H1 (cell line): ENCODE measurements at regions not wholly inside any gene's neighbourhood (a gene's known extent, or its start where the extent isn't known, plus 50 kb on each side); places are given as distances from the start of the nearest gene placed in this dataset.

ENCODE experiments used
- CTCF ChIA-PET: fragments of 300-600 bp; sonication (Branson Sonifier 250); formaldehyde crosslinking; loops from one replicate; lab custom pipeline; 2021; ENCODE audit not compliant: partially characterized antibody; lab: Charles Lee
- POLR2A ChIA-PET: fragments of 300-600 bp; sonication (Branson Sonifier 250); formaldehyde crosslinking; loops from one replicate; lab custom pipeline; 2021; ENCODE audit warnings: inconsistent platforms; ENCODE audit not compliant: partially characterized antibody; lab: Charles Lee
- DNase-seq, 2 experiments: peaks; one replicate each; pipeline versions ENCODE4 v3.0.0 to v3.0.0-alpha.2; 2010 to 2022; ENCODE audit warnings: low spot score in 2 of 2, low read depth in 1 of 2, mixed read lengths in 1 of 2
- FAIRE-seq: peaks from 2 replicates; lab custom pipeline; 2011; peaks lifted over from hg19 to GRCh38; lab: Jason Lieb, UNC
- H2AFZ ChIP-seq: 2 replicates; pipeline ENCODE4 v1.8.1; 2012; ENCODE audit warnings: low read length, inconsistent platforms
- H2AK5ac ChIP-seq: 2 replicates; pipeline ENCODE4 v1.6.1; 2013; ENCODE audit warnings: low read depth, low read length
- H2BK120ac ChIP-seq: replicated peaks from 2 replicates; pipeline ENCODE3; 2013; ENCODE audit warnings: low read depth, low read length, inconsistent platforms
- H2BK12ac ChIP-seq: 2 replicates; pipeline ENCODE4 v1.6.1; 2013; ENCODE audit warnings: low read depth, low read length
- H2BK15ac ChIP-seq: 2 replicates; pipeline ENCODE4 v1.6.1; 2013; ENCODE audit warnings: low read length
- H2BK20ac ChIP-seq: 2 replicates; pipeline ENCODE4 v1.6.1; 2013; ENCODE audit warnings: low read length
- H2BK5ac ChIP-seq: 2 replicates; pipeline ENCODE4 v1.6.1; 2013; ENCODE audit warnings: low read depth, low read length
- H3K14ac ChIP-seq: 2 replicates; pipeline ENCODE4 v1.6.1; 2013; ENCODE audit warnings: inconsistent platforms; ENCODE audit not compliant: insufficient read length
- H3K18ac ChIP-seq: 2 replicates; pipeline ENCODE4 v1.6.1; 2013; ENCODE audit warnings: low read length; ENCODE audit errors: extremely low read depth
- H3K23ac ChIP-seq: 2 replicates; pipeline ENCODE4 v1.6.1; 2013; ENCODE audit warnings: inconsistent platforms; ENCODE audit not compliant: insufficient read length
- H3K23me2 ChIP-seq: 2 replicates; pipeline ENCODE4 v1.6.1; 2013; ENCODE audit warnings: low read depth, low read length
- H3K27ac ChIP-seq: 2 replicates; pipeline ENCODE4 v1.6.1; 2011; ENCODE audit warnings: low read depth, low read length, inconsistent platforms
- H3K27me3 ChIP-seq, 4 experiments: replicated peaks in 1 of 4; 1 replicate in 1 of 4; 2 replicates in 3 of 4; pipeline versions ENCODE4 v1.6.1 to v1.8.1; 2011 to 2013; ENCODE audit warnings: low read length in 3 of 4, mild to moderate bottlenecking in 3 of 4, inconsistent platforms in 2 of 4, mixed read lengths in 2 of 4, moderate library complexity in 1 of 4; ENCODE audit not compliant: control insufficient read depth in 3 of 4, insufficient read depth in 3 of 4; ENCODE audit errors: extremely low read depth in 1 of 4
- H3K36me3 ChIP-seq, 4 experiments: 2 replicates each; pipeline versions ENCODE4 v1.6.1 to v1.8.1; 2011 to 2013; ENCODE audit warnings: mild to moderate bottlenecking in 4 of 4, low read length in 3 of 4, moderate library complexity in 2 of 4, control low read depth in 1 of 4, inconsistent platforms in 1 of 4; ENCODE audit not compliant: insufficient read depth in 4 of 4, control insufficient read depth in 2 of 4
- H3K4ac ChIP-seq: replicated peaks from 2 replicates; pipeline ENCODE3; 2013; ENCODE audit warnings: low read length, low read depth, mixed read lengths, inconsistent platforms; ENCODE audit not compliant: insufficient read length
- H3K4me1 ChIP-seq, 4 experiments: replicated peaks in 1 of 4; 1 replicate in 1 of 4; 2 replicates in 3 of 4; pipeline versions ENCODE4 v1.6.1 to v1.8.1; 2011 to 2013; ENCODE audit warnings: low read length in 3 of 4, inconsistent platforms in 2 of 4, mixed read lengths in 1 of 4; ENCODE audit not compliant: insufficient read depth in 4 of 4, control insufficient read depth in 3 of 4
- H3K4me2 ChIP-seq, 2 experiments: 2 replicates each; pipeline versions ENCODE4 v1.6.1 to v1.8.1; 2011 to 2013; ENCODE audit warnings: low read depth in 2 of 2, low read length in 2 of 2, control low read depth in 1 of 2, inconsistent platforms in 1 of 2, mild to moderate bottlenecking in 1 of 2; ENCODE audit not compliant: insufficient read depth in 1 of 2
- H3K4me3 ChIP-seq, 4 experiments: fragments of 200-600, 300-600 bp in 1 of 4; sonication (generic), shearing (Covaris generic), sonication (Bioruptor Twin) in 1 of 4; 2 replicates each; pipeline versions ENCODE4 v1.5.1 to v1.8.1; 2011 to 2016; ENCODE audit warnings: low read length in 4 of 4, low read depth in 3 of 4, control low read depth in 2 of 4, inconsistent platforms in 2 of 4, mild to moderate bottlenecking in 2 of 4, mixed read lengths in 1 of 4, moderate library complexity in 1 of 4; ENCODE audit not compliant: insufficient read depth in 2 of 4; ENCODE audit errors: extremely low read depth in 1 of 4
- H3K56ac ChIP-seq: replicated peaks from 2 replicates; pipeline ENCODE3; 2013; ENCODE audit warnings: low read depth, mild to moderate bottlenecking, mixed read lengths, low read length, inconsistent platforms; ENCODE audit not compliant: insufficient read length
- H3K79me1 ChIP-seq: 2 replicates; pipeline ENCODE4 v1.6.1; 2013; ENCODE audit warnings: low read depth, low read length, control low read depth
- H3K79me2 ChIP-seq, 2 experiments: 2 replicates each; pipeline versions ENCODE4 v1.6.1 to v1.8.1; 2012 to 2013; ENCODE audit warnings: low read length in 2 of 2, mild to moderate bottlenecking in 2 of 2, inconsistent platforms in 1 of 2; ENCODE audit not compliant: insufficient read depth in 2 of 2, control insufficient read depth in 1 of 2
- H3K9ac ChIP-seq, 4 experiments: replicated peaks in 1 of 4; 1 replicate in 1 of 4; 2 replicates in 3 of 4; pipeline versions ENCODE4 v1.6.1 to v1.8.1; 2011 to 2013; ENCODE audit warnings: low read depth in 3 of 4, low read length in 3 of 4, control low read depth in 2 of 4, mild to moderate bottlenecking in 2 of 4, moderate library complexity in 2 of 4, inconsistent platforms in 1 of 4; ENCODE audit errors: extremely low read depth in 1 of 4
- H3K9me3 ChIP-seq, 2 experiments: 2 replicates each; pipeline versions ENCODE4 v1.6.1 to v1.8.1; 2012 to 2013; ENCODE audit warnings: mild to moderate bottlenecking in 2 of 2, moderate library complexity in 2 of 2, control low read depth in 1 of 2, inconsistent platforms in 1 of 2, low read depth in 1 of 2, low read length in 1 of 2, mixed read lengths in 1 of 2; ENCODE audit not compliant: insufficient read depth in 2 of 2
- H4K20me1 ChIP-seq, 2 experiments: replicated peaks in 1 of 2; 2 replicates each; pipeline versions ENCODE3 to v1.8.1; 2011 to 2013; ENCODE audit warnings: inconsistent platforms in 2 of 2, low read length in 2 of 2, mild to moderate bottlenecking in 1 of 2; ENCODE audit not compliant: insufficient read depth in 2 of 2, control insufficient read depth in 1 of 2
- H4K5ac ChIP-seq: 2 replicates; pipeline ENCODE4 v1.6.1; 2013; ENCODE audit warnings: low read length, low read depth, mixed read lengths, inconsistent platforms; ENCODE audit not compliant: insufficient read length
- H4K8ac ChIP-seq: 2 replicates; pipeline ENCODE4 v1.8.0; 2013; ENCODE audit warnings: mild to moderate bottlenecking, moderate library complexity, low read length, inconsistent platforms; ENCODE audit not compliant: insufficient read depth; ENCODE audit errors: extremely low read depth
- H4K91ac ChIP-seq: replicated peaks from 2 replicates; pipeline ENCODE3; 2013; ENCODE audit warnings: low read length, mixed read lengths, inconsistent platforms; ENCODE audit not compliant: insufficient read length
- EZH2 ChIP-seq: fragments of 200-600 bp; sonication (generic); IDR thresholded peaks from 2 replicates; pipeline ENCODE4 v1.7.1; 2012; ENCODE audit warnings: low read depth, mild to moderate bottlenecking, moderate library complexity, low read length, inconsistent platforms; ENCODE audit not compliant: severe bottlenecking
- GABPA ChIP-seq: IDR thresholded peaks from 2 replicates; pipeline ENCODE4 v1.6.1; 2011; ENCODE audit warnings: mild to moderate bottlenecking, low read length, moderate library complexity, borderline replicate concordance; ENCODE audit not compliant: insufficient read depth
- JUN ChIP-seq: IDR thresholded peaks from 2 replicates; pipeline ENCODE4 v1.6.1; 2011; ENCODE audit warnings: low read depth, mild to moderate bottlenecking, improper control_type of control experiment, low read length
- RFX5 ChIP-seq: IDR thresholded peaks from 2 replicates; pipeline ENCODE4 v1.6.1; 2011; ENCODE audit warnings: low read depth, low read length, improper control_type of control experiment, borderline replicate concordance
- TAF7 ChIP-seq: optimal IDR thresholded peaks from 2 replicates; pipeline ENCODE3; 2011; ENCODE audit warnings: low read depth, mild to moderate bottlenecking, inconsistent platforms, low read length, moderate library complexity, borderline replicate concordance
- whole genome bisulfite sequencing, 2 experiments: shearing (Covaris generic) in 1 of 2; methylation state at CpG; one replicate each; pipeline versions ENCODE4 v1.1.6 to v1.1.7; 2013 to 2015; ENCODE audit warnings: low lambda C conversion rate in 2 of 2, mixed read lengths in 2 of 2, inconsistent platforms in 1 of 2, low coverage in 1 of 2, missing lambda C conversion rate in 1 of 2; ENCODE audit not compliant: insufficient replicate concordance in 2 of 2, insufficient coverage in 1 of 2, insufficient read length in 1 of 2; ENCODE audit errors: extremely low coverage in 1 of 2, missing lambda C conversion rate in 1 of 2; 5-methylcytosine and 5-hydroxymethylcytosine counted together

DNA sequence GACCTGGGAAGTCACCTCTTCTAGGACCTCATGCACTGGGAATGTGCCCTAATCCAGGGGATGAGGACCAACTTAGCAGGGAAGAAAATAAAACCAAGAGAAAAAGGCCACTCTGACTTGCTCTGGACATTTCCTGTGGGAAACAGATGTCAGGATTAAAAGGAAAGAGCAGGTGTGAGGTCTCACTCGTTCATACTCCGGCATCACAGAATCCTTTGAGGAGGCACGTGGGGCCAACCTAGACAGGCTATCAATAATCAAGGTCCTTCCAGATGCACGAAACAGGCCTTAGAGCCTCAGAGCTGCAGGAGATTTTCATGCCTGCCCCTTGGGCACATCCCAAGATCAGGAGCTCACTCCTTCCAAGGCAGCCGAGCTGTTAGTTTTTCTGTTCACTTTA lies 321.5 kb upstream of the CCL2 start:
- ChIA-PET CTCF (interaction anchor here (0.6 to 8.3 kb wide), 3 partner anchors 8 to 213 kb away, joined by 3 to 94 read pairs (median 3); no protein-coding TSS in a partner anchor), POLR2A (no interaction called here)
- no peak overlapping the region for H3K9ac ChIP-seq
- H3K56ac ChIP-seq, result no peak overlapping the region
- peaks cover 3 to 17% (median 13%) of the 10 kb centered on the region in 4 experiments for H3K4me1 ChIP-seq
- H3K79me2 ChIP-seq, result no peaks in the 10 kb centered on the region
- H3K23me2 ChIP-seq, result no peaks in the 10 kb centered on the region
- 97% methylated on average over 5 of the region's 5 CpGs; no CpG with 5 or more reads in 1 of the 2 experiments for WGBS, 2 experiments
- no peak overlapping the region for H3K14ac ChIP-seq
- no peak overlapping the region for H3K4me3 ChIP-seq
- H3K79me1 ChIP-seq, result no peaks in the 10 kb centered on the region
- H2BK12ac ChIP-seq, result no peak overlapping the region
- H4K91ac ChIP-seq, result no peak overlapping the region
- no peak overlapping the region for H3K4ac ChIP-seq
- no peak overlapping the region for H4K8ac ChIP-seq
- H3K9me3 ChIP-seq, result no peaks in the 10 kb centered on the region
- no peak for FAIRE-seq
- no peaks in the 10 kb centered on the region; a peak in 1 of 7 replicates for H3K27me3 ChIP-seq
- H3K27ac ChIP-seq, result no peak overlapping the region
- no peak overlapping the region for H3K23ac ChIP-seq
- H3K4me2 ChIP-seq, result no peak overlapping the region
- H2BK15ac ChIP-seq, result no peak overlapping the region
- no peak overlapping the region for H2BK5ac ChIP-seq
- H4K5ac ChIP-seq, result no peak overlapping the region
- no peak overlapping the region for H3K18ac ChIP-seq
- no peak overlapping the region for H2AFZ ChIP-seq
- H2BK120ac ChIP-seq, result no peak overlapping the region
- TF ChIP-seq JUN (no peak), GABPA (no peak), EZH2 (no peak), TAF7 (no peak), RFX5 (no peak)
- no peak for DNase-seq
- H4K20me1 ChIP-seq, result no peaks in the 10 kb centered on the region
- H2AK5ac ChIP-seq, result no peak overlapping the region
- H3K36me3 ChIP-seq, result no peaks in the 10 kb centered on the region
- no peak overlapping the region for H2BK20ac ChIP-seq
